DND-41 (cell line): ENCODE measurements at regions not wholly inside any gene's neighbourhood (a gene's known extent, or its start where the extent isn't known, plus 50 kb on each side); places are given as distances from the start of the nearest gene placed in this dataset.

Experiments
- EZH2 ChIP-seq: IDR thresholded peaks from 3 replicates; pipeline ENCODE4 v1.6.1; 2012; ENCODE audit warnings: borderline replicate concordance, low read depth, mild to moderate bottlenecking, moderate library complexity, low read length, inconsistent platforms; ENCODE audit not compliant: severe bottlenecking
- TF ChIP-seq, protein P1 (sequence below): IDR thresholded peaks from 2 replicates; pipeline ENCODE4 v1.5.1; 2012; ENCODE audit warnings: borderline replicate concordance, low read length, moderate library complexity, mild to moderate bottlenecking; ENCODE audit not compliant: poor library complexity, severe bottlenecking; ENCODE audit errors: extremely low read depth

DNA sequence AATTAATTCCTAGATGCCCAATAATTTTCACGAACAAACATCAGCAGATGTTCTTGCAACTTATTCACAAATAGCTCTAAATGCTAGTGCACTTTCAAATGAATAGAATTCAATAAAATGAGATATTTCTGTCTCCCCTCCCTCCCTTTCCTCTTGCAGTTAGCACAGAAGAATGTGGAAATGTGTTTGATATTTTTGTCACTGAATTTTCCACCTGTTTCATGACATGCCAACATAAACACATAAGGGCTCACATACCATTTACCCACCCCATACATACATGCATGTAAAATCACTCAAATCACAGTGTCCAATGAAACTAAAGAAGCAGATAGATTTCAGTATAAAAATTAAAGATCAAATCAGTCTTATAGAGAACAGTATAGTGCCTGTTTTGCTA, 746.9 kb upstream of the MARCKS start:
- TF ChIP-seq, protein P1, sequence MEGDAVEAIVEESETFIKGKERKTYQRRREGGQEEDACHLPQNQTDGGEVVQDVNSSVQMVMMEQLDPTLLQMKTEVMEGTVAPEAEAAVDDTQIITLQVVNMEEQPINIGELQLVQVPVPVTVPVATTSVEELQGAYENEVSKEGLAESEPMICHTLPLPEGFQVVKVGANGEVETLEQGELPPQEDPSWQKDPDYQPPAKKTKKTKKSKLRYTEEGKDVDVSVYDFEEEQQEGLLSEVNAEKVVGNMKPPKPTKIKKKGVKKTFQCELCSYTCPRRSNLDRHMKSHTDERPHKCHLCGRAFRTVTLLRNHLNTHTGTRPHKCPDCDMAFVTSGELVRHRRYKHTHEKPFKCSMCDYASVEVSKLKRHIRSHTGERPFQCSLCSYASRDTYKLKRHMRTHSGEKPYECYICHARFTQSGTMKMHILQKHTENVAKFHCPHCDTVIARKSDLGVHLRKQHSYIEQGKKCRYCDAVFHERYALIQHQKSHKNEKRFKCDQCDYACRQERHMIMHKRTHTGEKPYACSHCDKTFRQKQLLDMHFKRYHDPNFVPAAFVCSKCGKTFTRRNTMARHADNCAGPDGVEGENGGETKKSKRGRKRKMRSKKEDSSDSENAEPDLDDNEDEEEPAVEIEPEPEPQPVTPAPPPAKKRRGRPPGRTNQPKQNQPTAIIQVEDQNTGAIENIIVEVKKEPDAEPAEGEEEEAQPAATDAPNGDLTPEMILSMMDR: no peak
- TF ChIP-seq EZH2: no peak
